Spleen (tissue), 7 donors: ENCODE measurements at regions not wholly inside any gene's neighbourhood (a gene's known extent, or its start where the extent isn't known, plus 50 kb on each side); places are given as distances from the start of the nearest gene placed in this dataset.

ENCODE experiments used
- POLR2A ChIP-seq, 3 donors: fragments of 450-650 bp; IDR thresholded peaks; one replicate each; pipeline ENCODE4 v1.5.1; 2017; ENCODE audit warnings: antibody characterized with exemption in 3 of 3, mild to moderate bottlenecking in 1 of 3
- POLR2AphosphoS5 ChIP-seq, 3 donors: sonication (generic); formaldehyde crosslinking; IDR thresholded peaks; one replicate each; pipeline ENCODE4 v1.5.1; 2017; ENCODE audit warnings: antibody characterized with exemption in 3 of 3
- TF ChIP-seq, protein P1 (sequence below), 11 experiments: fragments of 200-600 bp in 7 of 11; fragments of 450-650 bp in 4 of 11; sonication (generic) in 4 of 11; IDR thresholded peaks in 8 of 11; conservative IDR thresholded peaks in 3 of 11; 1 replicate in 7 of 11; 2 replicates in 4 of 11; pipeline versions ENCODE4 v1.4.0 to v1.8.0; 2016 to 2021; ENCODE audit warnings: antibody characterized with exemption in 11 of 11, inconsistent platforms in 4 of 11, mild to moderate bottlenecking in 1 of 11
- donor health status: DM: no; HTN: no; CAD: no; lungs with moderate emphysema.
- donor health status: DM: no; HTN: no; CAD: no.
- donor health status: DM: no; HTN: no; CAD: no.

DNA sequence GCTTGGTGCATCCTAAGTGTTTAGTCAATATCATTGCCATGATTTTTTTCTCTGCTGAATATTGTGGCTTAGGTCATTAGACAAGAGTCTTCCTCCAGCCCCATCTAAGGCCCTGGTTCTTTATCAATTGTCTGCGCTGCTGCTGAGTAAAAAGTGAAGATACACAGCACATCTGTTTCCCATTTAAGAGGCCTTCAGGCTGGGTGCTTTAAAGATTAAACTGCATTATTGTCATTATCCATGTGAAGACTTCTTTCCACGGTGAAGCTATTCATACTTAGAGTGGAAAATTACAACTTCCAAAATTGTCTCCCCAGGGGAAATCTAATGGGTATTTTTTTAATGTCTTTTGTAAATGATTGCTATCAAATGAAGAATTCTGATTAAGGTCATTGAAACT, 719.8 kb upstream of the LRRC4C start:
- TF ChIP-seq, protein P1, sequence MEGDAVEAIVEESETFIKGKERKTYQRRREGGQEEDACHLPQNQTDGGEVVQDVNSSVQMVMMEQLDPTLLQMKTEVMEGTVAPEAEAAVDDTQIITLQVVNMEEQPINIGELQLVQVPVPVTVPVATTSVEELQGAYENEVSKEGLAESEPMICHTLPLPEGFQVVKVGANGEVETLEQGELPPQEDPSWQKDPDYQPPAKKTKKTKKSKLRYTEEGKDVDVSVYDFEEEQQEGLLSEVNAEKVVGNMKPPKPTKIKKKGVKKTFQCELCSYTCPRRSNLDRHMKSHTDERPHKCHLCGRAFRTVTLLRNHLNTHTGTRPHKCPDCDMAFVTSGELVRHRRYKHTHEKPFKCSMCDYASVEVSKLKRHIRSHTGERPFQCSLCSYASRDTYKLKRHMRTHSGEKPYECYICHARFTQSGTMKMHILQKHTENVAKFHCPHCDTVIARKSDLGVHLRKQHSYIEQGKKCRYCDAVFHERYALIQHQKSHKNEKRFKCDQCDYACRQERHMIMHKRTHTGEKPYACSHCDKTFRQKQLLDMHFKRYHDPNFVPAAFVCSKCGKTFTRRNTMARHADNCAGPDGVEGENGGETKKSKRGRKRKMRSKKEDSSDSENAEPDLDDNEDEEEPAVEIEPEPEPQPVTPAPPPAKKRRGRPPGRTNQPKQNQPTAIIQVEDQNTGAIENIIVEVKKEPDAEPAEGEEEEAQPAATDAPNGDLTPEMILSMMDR (IDR thresholded peaks at IDR 0.05 in 8 of 11, conservative IDR thresholded peaks at IDR 0.05 in 3 of 11), result no peak
- TF ChIP-seq POLR2A (IDR thresholded peaks at IDR 0.05) (no peak), POLR2AphosphoS5 (IDR thresholded peaks at IDR 0.05) (no peak)
